ENCODE measurements at regions not wholly inside any gene's neighbourhood (a gene's known extent, or its start where the extent isn't known, plus 50 kb on each side); places are given as distances from the start of the nearest gene placed in this dataset.
"Not testable (repeated sequence)": the region's sequence is repeated elsewhere in the genome, so short reads cannot be mapped to it uniquely, and the experiment has no call there.

DNA sequence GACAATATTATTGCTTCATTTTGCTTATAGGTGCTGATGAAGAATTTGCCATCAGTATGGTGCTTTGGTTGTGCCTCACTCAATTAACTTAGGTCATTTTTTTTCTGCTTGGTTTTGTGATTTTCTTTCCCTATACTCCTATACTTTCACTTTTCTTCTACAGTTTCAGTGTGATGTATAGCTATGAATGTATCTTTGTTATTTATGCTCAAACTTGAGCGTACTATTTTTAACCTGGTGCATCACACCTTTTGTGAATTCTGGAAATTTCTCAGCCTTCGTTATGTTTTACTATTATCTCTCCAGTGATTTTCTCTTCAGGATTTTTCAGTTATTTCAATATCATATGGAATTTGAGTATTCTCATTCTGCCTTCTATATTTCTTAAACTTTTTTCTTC is 2035.3 kb upstream of the LRRTM1 start:
- H3K4me1 ChIP-seq (ENCODE audit: insufficient read depth, low read length, severe bottlenecking) = no peaks in the 10 kb centered on the region
- no peak overlapping the region for H2AFZ ChIP-seq (ENCODE audit: low read length)
- H3K36me3 ChIP-seq (ENCODE audit: insufficient read depth, low read length) = no peaks in the 10 kb centered on the region
- no peaks in the 10 kb centered on the region for H4K20me1 ChIP-seq (ENCODE audit: insufficient read depth, low read length)
- H3K4me3 ChIP-seq (ENCODE audit: low read depth, low read length, poor library complexity, severe bottlenecking) = no peak overlapping the region
- H3F3A ChIP-seq (ENCODE audit: insufficient read depth, low read length) = no peaks in the 10 kb centered on the region
- H3K9ac ChIP-seq (ENCODE audit: low read length) = no peak overlapping the region
- H3K27ac ChIP-seq (ENCODE audit: low read depth, low read length, poor library complexity, severe bottlenecking) = no peak overlapping the region
- H3K9me3 ChIP-seq (ENCODE audit: low read length) = no peaks in the 10 kb centered on the region
- TF ChIP-seq, protein P1, sequence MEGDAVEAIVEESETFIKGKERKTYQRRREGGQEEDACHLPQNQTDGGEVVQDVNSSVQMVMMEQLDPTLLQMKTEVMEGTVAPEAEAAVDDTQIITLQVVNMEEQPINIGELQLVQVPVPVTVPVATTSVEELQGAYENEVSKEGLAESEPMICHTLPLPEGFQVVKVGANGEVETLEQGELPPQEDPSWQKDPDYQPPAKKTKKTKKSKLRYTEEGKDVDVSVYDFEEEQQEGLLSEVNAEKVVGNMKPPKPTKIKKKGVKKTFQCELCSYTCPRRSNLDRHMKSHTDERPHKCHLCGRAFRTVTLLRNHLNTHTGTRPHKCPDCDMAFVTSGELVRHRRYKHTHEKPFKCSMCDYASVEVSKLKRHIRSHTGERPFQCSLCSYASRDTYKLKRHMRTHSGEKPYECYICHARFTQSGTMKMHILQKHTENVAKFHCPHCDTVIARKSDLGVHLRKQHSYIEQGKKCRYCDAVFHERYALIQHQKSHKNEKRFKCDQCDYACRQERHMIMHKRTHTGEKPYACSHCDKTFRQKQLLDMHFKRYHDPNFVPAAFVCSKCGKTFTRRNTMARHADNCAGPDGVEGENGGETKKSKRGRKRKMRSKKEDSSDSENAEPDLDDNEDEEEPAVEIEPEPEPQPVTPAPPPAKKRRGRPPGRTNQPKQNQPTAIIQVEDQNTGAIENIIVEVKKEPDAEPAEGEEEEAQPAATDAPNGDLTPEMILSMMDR (IDR thresholded peaks at IDR 0.05; ENCODE audit: low read length) = no peak
- no peak for TF ChIP-seq EZH2 (IDR thresholded peaks at IDR 0.05; ENCODE audit: borderline replicate concordance, low read length)
- H3K4me2 ChIP-seq (ENCODE audit: low read length) = no peak overlapping the region
- no peaks in the 10 kb centered on the region for H3K27me3 ChIP-seq (ENCODE audit: insufficient read depth, low read length)
- no peaks in the 10 kb centered on the region for H3K9me2 ChIP-seq (ENCODE audit: low read depth, low read length)
- no peaks in the 10 kb centered on the region for H3K79me2 ChIP-seq (ENCODE audit: insufficient read depth, low read length)

DNA sequence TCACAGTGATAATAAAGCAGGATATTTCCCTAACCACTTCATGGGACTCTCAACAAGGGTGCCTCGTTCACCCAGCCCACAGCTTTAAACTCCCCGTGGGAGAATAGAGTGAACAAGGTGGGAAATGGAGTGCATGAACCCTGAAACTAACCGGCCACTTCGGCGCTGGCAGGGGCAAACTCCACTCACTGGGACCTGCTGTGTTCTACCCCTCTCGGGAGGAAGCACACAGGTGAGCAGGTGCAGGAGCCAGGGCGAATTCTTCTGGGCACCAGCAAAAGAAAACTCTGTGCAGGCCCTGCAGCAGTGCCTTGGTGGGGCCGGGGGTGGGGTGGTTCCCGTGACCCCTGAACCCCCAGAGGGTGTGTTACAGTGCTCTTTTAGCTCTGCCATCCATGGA is 2029.1 kb upstream of the LRRTM1 start:
- Histone ChIP-seq H3F3A (ENCODE audit: insufficient read depth, low read length) (no peaks in the 10 kb centered on the region), H3K27ac (ENCODE audit: low read depth, low read length, poor library complexity, severe bottlenecking) (no peak overlapping the region), H3K4me2 (ENCODE audit: low read length) (no peak overlapping the region), H3K79me2 (ENCODE audit: insufficient read depth, low read length) (no peaks in the 10 kb centered on the region), H3K36me3 (ENCODE audit: insufficient read depth, low read length) (no peaks in the 10 kb centered on the region), H3K9me3 (ENCODE audit: low read length) (no peaks in the 10 kb centered on the region), H3K4me1 (ENCODE audit: insufficient read depth, low read length, severe bottlenecking) (no peaks in the 10 kb centered on the region), H4K20me1 (ENCODE audit: insufficient read depth, low read length) (no peaks in the 10 kb centered on the region), H3K4me3 (ENCODE audit: low read depth, low read length, poor library complexity, severe bottlenecking) (no peak overlapping the region), H3K9me2 (ENCODE audit: low read depth, low read length) (no peaks in the 10 kb centered on the region), H3K27me3 (ENCODE audit: insufficient read depth, low read length) (no peaks in the 10 kb centered on the region), H2AFZ (ENCODE audit: low read length) (no peak overlapping the region), H3K9ac (ENCODE audit: low read length) (no peak overlapping the region)
- TF ChIP-seq, protein P1 (IDR thresholded peaks at IDR 0.05; ENCODE audit: low read length) = no peak
- no peak for TF ChIP-seq EZH2 (IDR thresholded peaks at IDR 0.05; ENCODE audit: borderline replicate concordance, low read length)

DNA sequence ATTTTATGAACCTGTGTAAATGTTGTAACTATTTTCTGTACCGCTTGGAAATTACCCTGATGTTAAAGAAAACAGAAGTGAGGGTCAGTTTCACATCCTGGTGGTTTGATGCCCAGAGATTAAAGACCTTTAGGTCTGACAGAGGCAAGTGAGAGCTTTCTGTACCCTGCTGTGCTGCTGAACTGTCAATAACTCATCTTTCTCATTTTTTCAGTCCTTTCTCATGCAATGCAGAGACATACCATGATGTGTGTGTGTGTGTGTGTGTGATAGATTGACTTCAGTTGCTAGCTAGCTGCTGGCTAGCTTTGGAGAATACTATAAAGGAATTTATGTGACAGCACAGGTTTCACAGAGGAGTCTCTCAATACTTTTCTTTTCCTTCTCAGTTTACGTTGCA is 2025.6 kb upstream of the LRRTM1 start:
- Histone ChIP-seq H2AFZ (ENCODE audit: low read length) (no peak overlapping the region), H3K9ac (ENCODE audit: low read length) (no peak overlapping the region), H3K36me3 (ENCODE audit: insufficient read depth, low read length) (no peaks in the 10 kb centered on the region), H3K4me3 (ENCODE audit: low read depth, low read length, poor library complexity, severe bottlenecking) (no peak overlapping the region), H3K79me2 (ENCODE audit: insufficient read depth, low read length) (no peaks in the 10 kb centered on the region), H3K27me3 (ENCODE audit: insufficient read depth, low read length) (no peaks in the 10 kb centered on the region), H4K20me1 (ENCODE audit: insufficient read depth, low read length) (no peaks in the 10 kb centered on the region), H3K27ac (ENCODE audit: low read depth, low read length, poor library complexity, severe bottlenecking) (no peak overlapping the region), H3K4me1 (ENCODE audit: insufficient read depth, low read length, severe bottlenecking) (no peaks in the 10 kb centered on the region), H3K4me2 (ENCODE audit: low read length) (no peak overlapping the region), H3K9me2 (ENCODE audit: low read depth, low read length) (no peaks in the 10 kb centered on the region), H3F3A (ENCODE audit: insufficient read depth, low read length) (no peaks in the 10 kb centered on the region), H3K9me3 (ENCODE audit: low read length) (no peaks in the 10 kb centered on the region)
- TF ChIP-seq EZH2 (IDR thresholded peaks at IDR 0.05; ENCODE audit: borderline replicate concordance, low read length) = no peak
- TF ChIP-seq, protein P1 (IDR thresholded peaks at IDR 0.05; ENCODE audit: low read length) = no peak

DNA sequence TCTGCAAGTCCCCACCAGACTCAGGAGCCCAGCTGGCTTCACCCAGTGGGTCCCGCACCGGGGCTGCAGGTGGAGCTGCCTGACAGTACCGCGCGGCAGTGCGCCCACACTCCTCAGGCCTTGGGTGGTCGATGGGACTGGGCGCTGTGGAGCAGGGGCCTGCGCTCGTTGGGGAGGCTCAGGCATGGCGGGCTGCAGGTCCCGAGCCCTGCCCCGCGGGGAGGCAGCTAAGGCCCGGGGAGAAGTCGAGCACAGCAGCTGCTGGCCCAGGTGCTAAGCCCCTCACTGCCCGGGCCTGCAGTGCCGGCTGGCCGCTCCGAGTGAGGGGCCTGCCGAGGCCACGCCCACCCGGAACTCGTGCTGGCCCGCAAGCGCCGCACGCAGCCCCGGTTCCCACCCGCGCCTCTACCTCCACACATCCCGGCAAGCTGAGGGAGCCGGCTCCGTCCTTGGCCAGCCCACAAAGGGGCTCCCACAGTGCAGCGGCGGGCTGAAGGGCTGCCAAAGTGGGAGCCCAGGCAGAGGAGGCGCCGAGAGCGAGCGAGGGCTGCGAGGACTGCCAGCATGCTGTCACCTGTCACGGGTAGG is 2021.7 kb upstream of the LRRTM1 start:
- H3K27ac ChIP-seq (ENCODE audit: low read depth, low read length, poor library complexity, severe bottlenecking); H3F3A ChIP-seq (ENCODE audit: insufficient read depth, low read length); H3K9ac ChIP-seq (ENCODE audit: low read length); H3K9me3 ChIP-seq (ENCODE audit: low read length); H3K27me3 ChIP-seq (ENCODE audit: insufficient read depth, low read length); H3K79me2 ChIP-seq (ENCODE audit: insufficient read depth, low read length); H3K4me3 ChIP-seq (ENCODE audit: low read depth, low read length, poor library complexity, severe bottlenecking); H3K9me2 ChIP-seq (ENCODE audit: low read depth, low read length); H4K20me1 ChIP-seq (ENCODE audit: insufficient read depth, low read length); H2AFZ ChIP-seq (ENCODE audit: low read length); H3K36me3 ChIP-seq (ENCODE audit: insufficient read depth, low read length); H3K4me1 ChIP-seq (ENCODE audit: insufficient read depth, low read length, severe bottlenecking); H3K4me2 ChIP-seq (ENCODE audit: low read length): not testable (repeated sequence)
